GM19467 (cell line): ENCODE measurements at regions not wholly inside any gene's neighbourhood (a gene's known extent, or its start where the extent isn't known, plus 50 kb on each side); places are given as distances from the start of the nearest gene placed in this dataset.

Experiments used
- ATAC-seq: cut with Tn5 transposase; IDR thresholded peaks from one replicate; pipeline ENCODE4 v1.9.1; 2021; ENCODE audit warnings: mild to moderate bottlenecking, moderate library complexity; ENCODE audit not compliant: unreplicated experiment

GRCh38 chr13:58865286-58865685 lies 1233.7 kb downstream of the PCDH17 start:
- no peak for ATAC-seq

DNA sequence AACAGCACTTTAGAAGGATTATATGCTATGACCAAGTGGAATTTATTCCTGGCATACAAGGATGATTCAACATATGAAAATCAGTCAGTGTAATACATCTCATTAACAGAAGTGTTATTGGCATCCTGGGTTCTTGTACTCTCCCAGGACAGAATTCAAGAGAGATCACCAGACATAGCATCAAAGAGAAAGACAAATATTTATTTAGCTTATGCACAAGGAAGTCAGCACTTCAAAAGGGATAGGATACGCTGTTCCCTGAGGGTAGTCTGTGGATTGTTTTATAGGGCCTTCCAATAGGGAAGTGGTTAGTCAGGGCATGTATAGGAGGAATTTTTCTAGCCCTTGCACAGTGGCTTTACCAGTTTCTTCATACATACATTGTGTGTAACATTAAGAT lies 1238.0 kb downstream of the PCDH17 start:
- no peak for ATAC-seq

DNA sequence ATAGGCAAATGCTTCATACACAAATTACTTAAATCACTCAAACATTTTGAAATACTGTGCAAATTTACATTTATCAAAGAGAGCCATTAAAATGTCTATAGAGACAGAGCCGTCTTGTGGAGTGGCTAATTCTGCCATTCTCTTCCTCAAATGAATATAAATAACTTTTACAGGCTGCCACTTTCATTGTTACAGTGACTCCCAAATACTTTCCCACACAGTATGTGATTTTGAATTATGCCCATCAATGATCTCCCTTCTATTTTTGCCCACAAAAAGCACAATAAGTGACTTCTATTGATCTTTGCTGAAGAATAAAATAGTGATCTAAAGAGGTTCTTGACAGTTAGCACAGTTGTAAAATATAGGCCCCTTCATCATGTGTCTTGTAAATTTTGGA lies 1244.9 kb downstream of the PCDH17 start:
- no peak for ATAC-seq

DNA sequence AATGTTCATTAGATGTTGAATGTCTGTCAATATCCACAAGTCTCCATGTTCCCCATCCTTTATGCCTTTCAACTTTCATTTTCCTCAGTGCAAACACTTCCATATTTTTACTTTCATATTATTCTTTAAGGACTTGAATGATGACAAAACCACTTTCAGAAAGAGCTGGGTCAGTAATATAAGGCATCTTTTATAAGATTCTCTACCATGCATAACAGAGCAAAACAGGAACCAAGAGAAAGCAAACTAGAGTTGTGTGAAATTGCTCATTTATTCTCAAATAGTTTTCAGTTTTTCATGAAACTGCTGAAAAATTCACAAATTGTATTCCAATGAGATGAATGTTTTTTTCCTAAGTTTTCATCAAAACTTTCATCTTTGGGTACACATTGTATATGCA lies 1247.6 kb downstream of the PCDH17 start:
- no peak for ATAC-seq

DNA sequence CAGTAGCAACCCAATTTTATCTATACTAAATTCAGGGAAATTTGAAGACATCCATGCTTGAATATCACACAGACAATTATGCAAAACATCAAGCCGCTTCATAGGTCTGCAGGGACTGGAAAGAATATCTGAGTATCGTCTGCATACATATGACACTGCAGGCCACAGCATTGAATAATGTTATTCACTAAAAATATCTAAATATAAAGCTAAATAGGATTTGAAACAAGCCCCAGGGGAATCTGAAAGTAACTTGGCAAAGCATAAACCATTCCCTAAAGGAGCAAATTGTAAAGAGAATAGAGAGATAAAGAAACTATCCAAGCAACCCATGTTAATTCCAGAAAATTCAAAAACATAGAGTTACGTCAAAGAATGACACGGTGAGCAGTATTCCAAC lies 1251.0 kb downstream of the PCDH17 start:
- no peak for ATAC-seq

GRCh38 chr13:58883405-58883804 lies 1251.9 kb downstream of the PCDH17 start:
- no peak for ATAC-seq

GRCh38 chr13:58884353-58885209 lies 1253.0 kb downstream of the PCDH17 start:
- no peak for ATAC-seq

DNA sequence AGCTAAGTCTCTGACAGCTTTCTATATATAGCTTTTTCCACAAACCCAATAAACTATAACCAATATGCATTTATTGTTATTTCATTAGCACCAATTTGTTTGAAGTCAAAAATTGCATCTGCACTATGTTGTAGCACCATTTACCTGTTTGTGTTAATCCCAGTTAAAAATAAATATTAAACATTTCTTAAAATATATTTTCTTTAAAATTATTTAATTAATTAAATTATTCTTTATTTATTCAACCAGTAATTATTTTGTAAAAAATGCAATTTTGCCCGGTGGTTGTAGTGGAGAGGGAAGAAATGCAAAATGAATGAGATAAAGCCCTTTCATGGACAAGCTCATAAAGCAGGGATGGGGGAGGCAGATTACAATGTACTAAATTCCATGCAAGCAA lies 1257.9 kb downstream of the PCDH17 start:
- no peak for ATAC-seq

DNA sequence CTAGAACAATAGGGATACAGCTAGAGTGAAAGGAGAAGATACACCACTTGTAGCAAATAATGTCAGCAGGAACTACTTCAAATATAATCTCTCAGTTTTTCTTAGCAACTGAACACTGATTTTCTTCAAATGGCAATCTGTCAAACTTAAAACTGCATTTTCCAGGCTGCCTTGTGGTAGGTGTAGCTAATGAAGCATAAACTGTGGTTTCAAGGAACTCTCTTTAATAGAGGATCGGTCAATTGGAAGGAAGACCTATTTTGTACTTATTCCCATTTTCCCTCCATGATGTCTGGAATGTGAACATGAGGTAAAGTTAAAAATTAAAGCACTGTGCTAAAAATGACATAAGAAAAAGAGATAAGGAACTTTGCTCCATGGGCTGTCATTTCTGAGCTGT lies 1261.9 kb downstream of the PCDH17 start:
- ATAC-seq = no peak

- no peak for ATAC-seq
Observed at GRCh38 chr13:58906329-58907007, 1257.3 kb downstream of the DIAPH3 start.

- ATAC-seq = no peak
Observed at GRCh38 chr13:58907347-58907746, 1256.4 kb downstream of the DIAPH3 start.

- no peak for ATAC-seq
Observed at GRCh38 chr13:58908019-58908679, 1255.6 kb downstream of the DIAPH3 start.

- no peak for ATAC-seq
Observed at GRCh38 chr13:58919551-58919950, 1244.2 kb downstream of the DIAPH3 start.

DNA sequence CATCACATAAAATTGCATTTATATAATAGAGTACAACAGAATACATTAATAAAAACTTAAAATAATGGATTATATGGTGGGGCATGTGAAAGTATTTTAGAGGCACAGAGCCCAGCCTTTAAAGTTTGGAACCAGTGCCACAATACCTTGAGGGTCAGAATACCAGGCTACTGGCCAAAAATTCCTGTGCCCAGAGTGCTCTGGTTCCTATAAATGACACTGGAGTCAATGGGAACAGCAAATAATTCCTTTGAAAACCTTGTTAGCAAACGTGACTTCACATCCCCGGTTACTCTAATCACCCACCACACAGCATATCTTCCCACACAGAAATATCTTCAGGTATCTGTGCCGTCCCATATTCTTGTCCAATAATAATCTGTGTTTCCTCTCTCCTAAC lies 1242.6 kb downstream of the DIAPH3 start:
- no peak for ATAC-seq

DNA sequence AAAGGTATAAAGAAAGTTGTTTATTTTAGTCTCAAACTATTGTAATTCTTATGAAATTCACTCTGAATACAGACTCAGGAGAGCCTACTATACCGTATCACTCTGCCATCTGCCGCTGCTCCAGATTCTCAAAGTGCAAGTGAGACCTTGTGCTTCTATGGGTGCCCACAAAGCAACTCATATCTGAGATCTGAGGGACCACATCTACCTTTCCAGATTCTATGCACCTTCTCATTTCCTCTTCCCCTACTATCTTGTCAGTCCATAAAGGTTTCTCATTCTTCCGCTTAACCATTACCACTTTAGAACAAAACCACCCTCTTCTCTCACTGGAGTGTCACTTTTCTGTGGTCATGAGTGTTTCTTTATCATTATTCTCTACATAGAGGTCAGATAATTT lies 1236.9 kb downstream of the DIAPH3 start:
- ATAC-seq = no peak

DNA sequence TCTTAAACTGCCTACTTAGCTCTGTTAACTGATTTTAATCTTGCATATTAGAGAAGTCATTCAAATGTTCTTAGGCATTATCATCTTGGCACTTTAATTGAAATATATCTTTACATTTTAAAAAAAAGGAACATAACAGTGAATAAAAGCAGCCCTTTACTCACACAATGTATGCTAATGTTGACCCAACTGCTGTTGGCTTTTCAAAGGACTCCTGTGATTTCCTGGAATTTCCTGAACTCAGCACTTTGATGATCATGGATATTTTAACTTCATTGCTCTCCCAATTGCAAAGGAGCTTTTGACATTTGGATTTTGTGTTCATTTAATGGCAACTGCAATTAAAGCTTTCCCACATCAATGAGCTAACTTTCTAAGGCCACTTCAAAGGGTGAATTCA lies 1230.3 kb downstream of the DIAPH3 start:
- ATAC-seq = no peak

DNA sequence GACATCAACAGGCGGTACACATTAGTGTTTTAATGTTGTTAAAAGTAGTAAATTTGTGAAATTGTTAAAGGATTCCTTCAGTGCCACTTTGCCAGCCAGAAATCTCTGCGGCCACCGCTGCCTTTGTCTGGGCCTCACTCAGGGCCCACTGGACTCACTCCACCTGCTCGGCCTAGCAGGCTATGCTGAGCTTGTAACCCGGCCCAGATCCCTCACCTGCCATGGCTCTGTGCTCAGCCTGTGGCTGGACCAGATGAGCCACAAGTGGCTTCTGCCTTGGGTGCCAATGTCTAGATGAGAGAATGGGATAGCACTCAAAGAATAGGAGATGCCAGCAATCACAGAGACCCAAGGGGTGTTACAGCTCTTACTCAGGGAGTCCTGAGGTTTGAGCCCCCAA lies 1228.0 kb downstream of the DIAPH3 start:
- no peak for ATAC-seq

DNA sequence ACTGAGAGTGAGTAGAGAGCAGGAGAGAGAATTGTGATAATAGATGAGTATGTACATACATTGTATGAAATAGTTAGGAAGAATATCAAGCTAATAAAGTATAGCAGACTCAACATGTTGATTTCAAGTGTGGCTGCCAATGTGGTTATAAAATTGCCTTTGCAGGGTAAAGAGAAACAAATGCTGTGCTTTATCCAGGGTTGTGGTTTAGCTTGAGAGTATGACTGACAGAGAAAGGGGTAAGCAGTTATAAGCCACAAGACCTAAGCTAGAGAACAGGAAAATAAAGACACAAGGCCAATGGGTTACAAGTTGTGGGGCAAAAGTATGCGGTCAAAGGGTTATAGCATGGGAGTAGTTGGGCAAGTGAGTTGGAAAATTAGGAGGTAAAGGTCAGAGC lies 1217.5 kb downstream of the DIAPH3 start:
- no peak for ATAC-seq

DNA sequence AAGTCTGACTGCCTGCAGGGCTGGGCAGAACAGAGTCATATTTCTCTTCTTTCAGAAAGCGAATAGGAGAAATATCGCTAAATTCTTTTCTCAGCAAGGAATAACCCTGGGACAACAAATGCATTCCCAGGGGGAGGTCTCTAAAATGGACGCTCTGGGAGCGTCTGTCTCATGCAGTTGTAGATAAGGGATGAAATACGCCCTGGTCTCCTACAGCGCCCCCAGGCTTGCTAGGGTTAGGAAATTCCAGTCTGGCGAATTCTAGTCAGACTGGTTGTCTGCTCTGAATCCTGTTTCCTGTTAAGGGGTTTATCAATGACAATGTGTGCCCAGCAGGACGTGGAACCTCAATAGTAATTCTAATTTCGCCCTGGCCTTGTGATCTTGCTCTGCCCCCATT lies 1214.1 kb downstream of the DIAPH3 start:
- no peak for ATAC-seq

DNA sequence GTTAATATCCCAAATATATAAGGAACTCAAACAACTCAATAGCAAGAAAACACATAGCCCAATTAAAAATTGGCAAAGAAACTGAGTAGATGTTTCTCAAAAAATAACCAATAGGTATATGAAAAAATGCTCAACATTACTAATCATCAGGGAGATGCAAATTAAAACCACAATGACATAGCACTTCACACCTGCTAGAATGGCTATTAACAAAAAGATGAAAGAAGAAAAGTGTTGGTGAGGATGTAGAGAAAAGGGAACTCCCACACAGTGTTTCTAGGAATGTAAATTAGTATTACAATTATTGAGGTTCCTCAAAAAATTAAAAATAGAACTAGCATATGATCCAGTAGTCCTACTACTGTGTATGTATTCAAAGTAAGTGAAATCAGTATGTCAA lies 1212.8 kb downstream of the DIAPH3 start:
- no peak for ATAC-seq

DNA sequence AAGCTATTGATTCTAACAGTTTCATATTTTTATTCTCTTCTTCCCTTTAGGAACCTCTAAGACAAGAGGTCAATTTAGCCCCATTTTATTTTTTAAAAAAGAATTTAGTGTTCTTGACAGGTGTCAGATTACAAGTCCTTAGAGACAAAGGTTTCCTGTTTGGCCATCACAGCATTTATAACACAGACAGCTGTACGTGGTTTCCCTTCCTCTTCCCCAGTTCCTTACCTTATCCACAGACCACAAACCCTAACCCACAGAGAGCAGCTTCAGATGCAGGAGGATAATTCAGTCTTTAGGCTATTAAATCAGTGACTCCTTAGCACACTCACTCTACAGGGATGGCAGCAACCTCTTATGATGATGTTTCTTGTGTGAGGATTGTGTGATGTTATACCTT lies 1210.1 kb downstream of the DIAPH3 start:
- peak; percentile 96 for ATAC-seq
